ENCODE measurements at regions not wholly inside any gene's neighbourhood (a gene's known extent, or its start where the extent isn't known, plus 50 kb on each side); places are given as distances from the start of the nearest gene placed in this dataset.

GRCh38 chr12:94059394-94060368, 88.7 kb upstream of the PLXNC1 start:
- intact Hi-C loops (cut with micrococcal nuclease) = no loop called here

- intact Hi-C loops (cut with micrococcal nuclease) = no loop called here
These were observed 86.2 kb upstream of the PLXNC1 start for GRCh38 chr12:94062194-94062593.

GRCh38 chr12:94062796-94063635, 85.4 kb upstream of the PLXNC1 start:
- intact Hi-C loops (cut with micrococcal nuclease) = no loop called here

GRCh38 chr12:94070520-94070919, 77.9 kb upstream of the PLXNC1 start:
- intact Hi-C loops (cut with micrococcal nuclease) = no loop called here

- intact Hi-C loops (cut with micrococcal nuclease) = no loop called here
These were observed 77.1 kb upstream of the PLXNC1 start for GRCh38 chr12:94071258-94071657.

GRCh38 chr12:94073441-94074051, 74.8 kb upstream of the PLXNC1 start:
- intact Hi-C loops (cut with micrococcal nuclease) = no loop called here

- intact Hi-C loops (cut with micrococcal nuclease) = no loop called here
These were observed 74.0 kb upstream of the PLXNC1 start for GRCh38 chr12:94074216-94074979.

- intact Hi-C loops (cut with micrococcal nuclease) = no loop called here
These were observed 73.3 kb upstream of the PLXNC1 start for GRCh38 chr12:94074980-94075629.

GRCh38 chr12:94077209-94077608, 71.2 kb upstream of the PLXNC1 start:
- intact Hi-C loops (cut with micrococcal nuclease) = no loop called here

- intact Hi-C loops (cut with micrococcal nuclease) = no loop called here
These were observed 70.1 kb upstream of the PLXNC1 start for GRCh38 chr12:94078138-94078723.

- intact Hi-C loops (cut with micrococcal nuclease) = no loop called here
These were observed 69.5 kb upstream of the PLXNC1 start for GRCh38 chr12:94078736-94079509.

GRCh38 chr12:94079566-94080340, 68.6 kb upstream of the PLXNC1 start:
- intact Hi-C loops (cut with micrococcal nuclease) = no loop called here

- intact Hi-C loops (cut with micrococcal nuclease) = no loop called here
These were observed 67.9 kb upstream of the PLXNC1 start for GRCh38 chr12:94080341-94081009.

- intact Hi-C loops (cut with micrococcal nuclease) = no loop called here
These were observed 65.7 kb upstream of the PLXNC1 start for GRCh38 chr12:94082690-94083089.

GRCh38 chr12:94089891-94090290, 58.5 kb upstream of the PLXNC1 start:
- intact Hi-C loops (cut with micrococcal nuclease) = no loop called here

GRCh38 chr12:94091624-94092023, 56.8 kb upstream of the PLXNC1 start:
- intact Hi-C loops (cut with micrococcal nuclease) = no loop called here

GRCh38 chr12:94092516-94093241, 55.7 kb upstream of the PLXNC1 start:
- intact Hi-C loops (cut with micrococcal nuclease) = no loop called here

Data from T-helper 2 cell treated with Interferon-gamma antibody and Interleukin-4, amounts not matched to agents 100 ng/mL and 5 ng/mL, for 36 hours (primary cell).